ENCODE measurements at regions not wholly inside any gene's neighbourhood (a gene's known extent, or its start where the extent isn't known, plus 50 kb on each side); places are given as distances from the start of the nearest gene placed in this dataset.

DNA sequence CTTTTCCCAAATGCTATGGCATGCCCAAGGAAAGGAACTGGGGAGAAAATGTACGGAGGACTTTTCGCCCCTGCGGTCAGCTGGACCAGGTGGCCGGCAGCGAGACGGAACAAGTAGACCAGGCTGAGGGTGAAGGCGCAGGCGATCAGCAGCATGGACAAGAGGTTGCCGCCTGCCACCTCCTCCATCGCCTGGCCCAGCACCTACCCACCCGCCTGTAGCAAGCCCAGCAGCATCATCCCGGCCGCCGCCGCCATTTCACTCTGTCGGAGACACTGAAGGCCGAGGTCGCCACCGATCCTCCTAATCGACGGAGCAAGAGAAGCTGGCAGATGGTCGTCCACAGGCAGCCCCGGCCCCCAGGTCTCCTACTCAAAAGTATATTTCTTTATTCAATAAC, 1046.3 kb upstream of the GBE1 start:
- TF ChIP-seq, protein P1, sequence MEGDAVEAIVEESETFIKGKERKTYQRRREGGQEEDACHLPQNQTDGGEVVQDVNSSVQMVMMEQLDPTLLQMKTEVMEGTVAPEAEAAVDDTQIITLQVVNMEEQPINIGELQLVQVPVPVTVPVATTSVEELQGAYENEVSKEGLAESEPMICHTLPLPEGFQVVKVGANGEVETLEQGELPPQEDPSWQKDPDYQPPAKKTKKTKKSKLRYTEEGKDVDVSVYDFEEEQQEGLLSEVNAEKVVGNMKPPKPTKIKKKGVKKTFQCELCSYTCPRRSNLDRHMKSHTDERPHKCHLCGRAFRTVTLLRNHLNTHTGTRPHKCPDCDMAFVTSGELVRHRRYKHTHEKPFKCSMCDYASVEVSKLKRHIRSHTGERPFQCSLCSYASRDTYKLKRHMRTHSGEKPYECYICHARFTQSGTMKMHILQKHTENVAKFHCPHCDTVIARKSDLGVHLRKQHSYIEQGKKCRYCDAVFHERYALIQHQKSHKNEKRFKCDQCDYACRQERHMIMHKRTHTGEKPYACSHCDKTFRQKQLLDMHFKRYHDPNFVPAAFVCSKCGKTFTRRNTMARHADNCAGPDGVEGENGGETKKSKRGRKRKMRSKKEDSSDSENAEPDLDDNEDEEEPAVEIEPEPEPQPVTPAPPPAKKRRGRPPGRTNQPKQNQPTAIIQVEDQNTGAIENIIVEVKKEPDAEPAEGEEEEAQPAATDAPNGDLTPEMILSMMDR (IDR thresholded peaks at IDR 0.05; ENCODE audit: insufficient read depth, low read length) = no peak
- TF ChIP-seq POLR2AphosphoS5 (IDR thresholded peaks at IDR 0.05; ENCODE audit: low read depth) = no peak

All from HL-60 (cell line).